GM12872 (cell line): ENCODE measurements at regions not wholly inside any gene's neighbourhood (a gene's known extent, or its start where the extent isn't known, plus 50 kb on each side); places are given as distances from the start of the nearest gene placed in this dataset.

ENCODE experiments used
- CTCF ChIP-seq: IDR thresholded peaks from 3 replicates; pipeline ENCODE4 v1.5.1; 2011; ENCODE audit warnings: low read depth, mild to moderate bottlenecking, low read length, moderate library complexity; ENCODE audit not compliant: insufficient read depth

DNA sequence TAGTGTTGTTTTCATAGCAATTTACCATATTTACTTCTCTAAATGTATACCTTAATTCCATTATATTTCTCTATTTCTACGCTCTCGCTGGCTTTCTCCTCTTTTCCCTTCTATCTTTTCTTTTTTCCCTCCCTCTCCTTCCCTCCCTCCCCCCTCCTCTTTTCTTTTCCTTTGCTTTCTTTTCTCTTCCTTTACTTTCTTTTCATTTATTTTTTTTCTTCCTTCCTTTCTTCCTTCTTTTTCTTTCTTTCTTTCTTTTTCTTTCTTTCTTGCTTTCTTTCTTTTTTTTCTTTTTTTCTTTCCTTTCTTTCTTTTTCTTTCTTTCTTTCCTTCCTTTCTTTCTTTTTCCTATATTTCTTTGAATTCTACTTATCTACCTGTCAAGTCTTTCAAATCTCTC is 533.0 kb upstream of the POT1 start:
- TF ChIP-seq CTCF, result no peak

DNA sequence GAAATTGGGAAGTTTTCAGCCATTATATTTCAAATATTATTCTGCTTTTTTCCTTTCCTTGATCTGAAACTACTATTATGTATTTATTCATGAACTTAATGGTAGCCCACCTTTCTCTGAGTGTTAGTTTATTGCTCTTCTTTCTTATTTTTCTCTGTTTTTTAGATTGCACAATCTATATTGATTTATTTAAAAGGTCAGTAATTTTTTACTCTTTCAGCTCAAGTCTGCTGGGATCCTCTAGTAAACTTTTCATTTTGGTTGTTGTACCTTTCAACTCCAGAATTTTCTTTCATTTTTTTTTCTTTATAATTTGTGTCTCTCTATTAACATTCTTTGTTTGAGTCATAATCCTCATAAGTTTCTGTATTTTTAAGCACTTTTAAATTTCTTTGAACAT is 529.4 kb upstream of the POT1 start:
- no peak for TF ChIP-seq CTCF

DNA sequence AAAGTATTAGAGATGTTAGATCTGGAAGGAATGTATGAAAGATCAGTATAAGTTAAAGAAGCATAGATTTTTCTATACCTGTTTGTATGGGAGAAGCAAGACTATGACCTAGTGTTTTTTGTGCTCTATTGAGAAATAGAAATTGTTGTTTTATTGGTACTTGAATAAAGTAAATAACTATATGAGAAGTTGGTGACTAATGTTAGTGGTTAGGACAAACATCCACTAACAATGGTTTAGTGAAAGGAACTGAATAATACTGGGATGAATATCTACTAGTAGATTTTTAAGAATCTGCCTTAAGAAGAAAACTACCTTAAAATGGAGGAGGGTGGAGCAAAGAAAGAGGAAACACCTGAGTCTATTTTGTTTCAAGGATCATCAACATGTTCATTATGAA is 521.1 kb upstream of the POT1 start:
- TF ChIP-seq CTCF, result no peak

DNA sequence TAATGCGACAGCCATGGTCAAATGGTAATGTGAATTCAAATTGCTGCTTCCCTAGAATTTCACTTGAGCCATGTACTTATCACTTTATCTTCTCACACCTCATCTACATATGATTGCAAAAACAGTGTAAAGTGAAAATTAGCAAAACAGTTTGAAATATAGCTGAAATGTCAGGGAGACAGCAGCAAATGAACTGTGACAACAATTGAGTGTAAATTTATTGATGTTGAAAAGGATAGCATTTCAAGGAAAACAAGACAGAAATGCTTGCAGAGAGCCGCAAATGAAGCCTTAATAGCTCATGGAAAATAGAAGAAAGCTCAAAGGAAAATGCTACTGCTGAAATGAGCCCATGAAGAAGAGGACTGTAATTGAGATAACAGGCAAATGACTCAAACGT is 516.2 kb upstream of the POT1 start:
- TF ChIP-seq CTCF, result no peak

GRCh38 chr7:125444864-125445263 is 515.2 kb upstream of the POT1 start:
- TF ChIP-seq CTCF, result no peak

DNA sequence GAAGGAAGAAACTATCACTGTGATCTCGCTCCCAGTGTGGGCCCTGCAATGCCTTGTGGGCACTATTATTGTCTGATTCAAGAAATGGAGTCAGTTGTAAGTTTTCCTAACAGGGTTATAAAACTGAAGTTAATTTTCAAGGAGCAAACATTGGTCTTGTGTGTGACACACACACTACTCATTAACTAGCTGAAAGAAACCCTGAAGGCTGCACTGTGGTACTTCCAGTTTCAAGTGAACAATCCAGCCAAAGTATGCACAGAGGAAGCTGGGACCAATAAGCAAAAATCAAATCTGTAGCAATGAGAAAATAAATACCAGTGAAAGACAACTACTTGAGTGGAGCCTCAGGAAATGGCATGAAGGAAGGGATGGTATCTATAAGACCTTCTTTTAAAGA is 506.6 kb upstream of the POT1 start:
- no peak for TF ChIP-seq CTCF

GRCh38 chr7:125431349-125431748 is 501.7 kb upstream of the POT1 start:
- TF ChIP-seq CTCF, result no peak

DNA sequence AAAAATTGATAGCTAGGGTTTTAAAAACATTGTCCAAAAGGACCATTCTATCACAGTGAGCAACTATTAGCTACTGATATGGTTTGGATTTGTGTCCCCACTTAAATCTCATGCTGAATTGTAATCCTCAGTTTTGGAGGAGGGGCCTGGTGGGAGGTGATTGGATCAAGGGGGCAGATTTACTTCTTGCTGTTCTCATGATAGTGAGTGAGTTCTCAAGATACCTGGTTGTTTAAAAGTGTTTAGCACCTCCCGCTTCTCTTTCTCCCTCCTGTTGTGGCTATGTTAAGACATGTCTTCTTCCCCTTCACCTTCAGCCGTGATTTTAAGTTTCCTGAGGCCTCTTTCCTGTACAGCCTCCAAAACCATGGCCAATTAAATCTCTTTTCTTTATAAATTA is 500.4 kb upstream of the POT1 start:
- no peak for TF ChIP-seq CTCF
